GM12878 (cell line): ENCODE measurements at regions not wholly inside any gene's neighbourhood (a gene's known extent, or its start where the extent isn't known, plus 50 kb on each side); places are given as distances from the start of the nearest gene placed in this dataset.

ENCODE experiments used
- ASH2L ChIP-seq: fragments of 300-600, 200-600 bp; sonication (generic); IDR thresholded peaks from 2 replicates; pipeline ENCODE4 v1.6.1; 2017; ENCODE audit warnings: low read depth, mild to moderate bottlenecking, borderline replicate concordance
- BRCA1 ChIP-seq: IDR thresholded peaks from 2 replicates; pipeline ENCODE4 v1.6.1; 2011; ENCODE audit warnings: low read depth, low read length, improper control_type of control experiment
- CEBPB ChIP-seq, 2 experiments: fragments of 150-350 bp in 1 of 2; IDR thresholded peaks; 2 replicates each; pipeline ENCODE4 v1.6.1; 2012 to 2014; ENCODE audit warnings: low read depth in 2 of 2, low read length in 2 of 2, borderline replicate concordance in 1 of 2, inconsistent platforms in 1 of 2
- CTCF ChIP-seq, 3 experiments: IDR thresholded peaks in 2 of 3; conservative IDR thresholded peaks in 1 of 3; 2 replicates each; pipeline ENCODE4 v1.5.1; 2011; ENCODE audit warnings: low read depth in 3 of 3, low read length in 3 of 3, mild to moderate bottlenecking in 3 of 3, control low read depth in 2 of 3, moderate library complexity in 2 of 3, inconsistent platforms in 1 of 3, mixed read lengths in 1 of 3; ENCODE audit not compliant: control insufficient read depth in 2 of 3, insufficient read depth in 1 of 3; ENCODE audit errors: extremely low read depth in 1 of 3
- HDGF ChIP-seq: fragments of 450-650 bp; IDR thresholded peaks from 2 replicates; pipeline ENCODE4 v1.6.1; 2016; ENCODE audit warnings: antibody characterized with exemption
- MXI1 ChIP-seq: fragments of 150-350 bp; IDR thresholded peaks from 2 replicates; pipeline ENCODE4 v1.6.1; 2011; ENCODE audit warnings: low read depth, mild to moderate bottlenecking, inconsistent platforms, low read length, improper control_type of control experiment
- NBN ChIP-seq: fragments of 450-650 bp; IDR thresholded peaks from 2 replicates; pipeline ENCODE4 v1.6.1; 2016
- RAD21 ChIP-seq: IDR thresholded peaks from 2 replicates; pipeline ENCODE4 v1.6.1; 2011; ENCODE audit warnings: mild to moderate bottlenecking, low read depth, low read length, moderate library complexity; ENCODE audit not compliant: insufficient read depth
- REST ChIP-seq: IDR thresholded peaks from 2 replicates; pipeline ENCODE4 v1.6.1; 2012; ENCODE audit warnings: mild to moderate bottlenecking, low read depth, low read length
- SMC3 ChIP-seq: IDR thresholded peaks from 2 replicates; pipeline ENCODE4 v1.6.1; 2011; ENCODE audit warnings: low read length, improper control_type of control experiment, borderline replicate concordance
- TAF1 ChIP-seq: IDR thresholded peaks from 2 replicates; pipeline ENCODE4 v1.6.1; 2011; ENCODE audit warnings: mild to moderate bottlenecking, low read depth, low read length, borderline replicate concordance
- TCF7 ChIP-seq: IDR thresholded peaks from 2 replicates; pipeline ENCODE4 v1.6.1; 2014; ENCODE audit warnings: antibody characterized with exemption, borderline replicate concordance
- ZNF274 ChIP-seq: IDR thresholded peaks from one replicate; pipeline ENCODE4 v1.8.0; 2011; ENCODE audit not compliant: insufficient read length, insufficient read depth

- TF ChIP-seq CTCF (IDR thresholded peaks at IDR 0.05 in 2 of 3, conservative IDR thresholded peaks at IDR 0.05 in 1 of 3; ENCODE audit: control insufficient read depth in 2 of 3, extremely low read depth in 1 of 3, insufficient read depth in 1 of 3, low read depth in 3 of 3, low read length in 3 of 3): no peak
- TF ChIP-seq CEBPB (IDR thresholded peaks at IDR 0.05; ENCODE audit: borderline replicate concordance in 1 of 2, low read depth in 2 of 2, low read length in 2 of 2): no peak
- no peak for TF ChIP-seq REST
- no peak for TF ChIP-seq ZNF274
- no peak for TF ChIP-seq TCF7
- no peak for TF ChIP-seq BRCA1
- no peak for TF ChIP-seq TAF1
- TF ChIP-seq MXI1: no peak
- no peak for TF ChIP-seq SMC3
- no peak for TF ChIP-seq ASH2L
- no peak for TF ChIP-seq RAD21
- TF ChIP-seq HDGF: no peak
- no peak for TF ChIP-seq NBN
These were observed 52.3 kb upstream of the PTPDC1 start for GRCh38 chr9:94031946-94032345.
